Transverse colon (tissue), 4 donors: ENCODE measurements at regions not wholly inside any gene's neighbourhood (a gene's known extent, or its start where the extent isn't known, plus 50 kb on each side); places are given as distances from the start of the nearest gene placed in this dataset.
"Not testable (repeated sequence)": the region's sequence is repeated elsewhere in the genome, so short reads cannot be mapped to it uniquely, and the experiment has no call there.

ENCODE experiments used
- CTCF ChIP-seq, 5 experiments: fragments of 200-600 bp in 3 of 5; fragments of 450-650 bp in 2 of 5; sonication (generic) in 3 of 5; IDR thresholded peaks; 1 replicate in 2 of 5; 2 replicates in 3 of 5; pipeline ENCODE4 v1.5.1; 2016 to 2017; ENCODE audit warnings: antibody characterized with exemption in 5 of 5, inconsistent platforms in 3 of 5, mild to moderate bottlenecking in 2 of 5, moderate library complexity in 1 of 5
- POLR2A ChIP-seq: fragments of 450-650 bp; IDR thresholded peaks from one replicate; pipeline ENCODE4 v1.6.1; 2016; ENCODE audit warnings: antibody characterized with exemption, mild to moderate bottlenecking, moderate library complexity
- POLR2AphosphoS5 ChIP-seq, 3 donors: sonication (generic); formaldehyde crosslinking; IDR thresholded peaks; one replicate each; pipeline ENCODE4 v1.6.1; 2016; ENCODE audit warnings: antibody characterized with exemption in 3 of 3

- not testable (repeated sequence) for TF ChIP-seq POLR2AphosphoS5 (IDR thresholded peaks at IDR 0.05); CTCF (IDR thresholded peaks at IDR 0.05); POLR2A
Observed at GRCh38 chr6:6952927-6953326, 154.8 kb upstream of the RREB1 start.
